Trophoblast cell (in vitro differentiated cells and primary cell): ENCODE measurements at regions not wholly inside any gene's neighbourhood (a gene's known extent, or its start where the extent isn't known, plus 50 kb on each side); places are given as distances from the start of the nearest gene placed in this dataset.

Experiments used
- DNase-seq, 2 donors: peaks; one replicate each; pipeline ENCODE4 v3.0.0-alpha.2; 2016
- H2AFZ ChIP-seq: 2 replicates; pipeline ENCODE4 v1.6.1; 2013; ENCODE audit warnings: low read length, moderate library complexity, mild to moderate bottlenecking; ENCODE audit not compliant: insufficient read depth, poor library complexity
- H2AK5ac ChIP-seq: 2 replicates; pipeline ENCODE4 v1.6.1; 2013; ENCODE audit warnings: mild to moderate bottlenecking, low read length
- H2BK120ac ChIP-seq: 2 replicates; pipeline ENCODE4 v1.6.1; 2013; ENCODE audit warnings: low read length, mild to moderate bottlenecking, moderate library complexity; ENCODE audit not compliant: insufficient read depth, poor library complexity
- H2BK12ac ChIP-seq: 2 replicates; pipeline ENCODE4 v1.6.1; 2013; ENCODE audit warnings: mild to moderate bottlenecking, low read length, moderate library complexity
- H2BK5ac ChIP-seq: 2 replicates; pipeline ENCODE4 v1.6.1; 2013; ENCODE audit warnings: low read length, low read depth, moderate library complexity, mild to moderate bottlenecking; ENCODE audit not compliant: poor library complexity
- H3K14ac ChIP-seq: 2 replicates; pipeline ENCODE4 v1.6.1; 2013; ENCODE audit warnings: mild to moderate bottlenecking, low read length
- H3K18ac ChIP-seq: 2 replicates; pipeline ENCODE4 v1.6.1; 2013; ENCODE audit warnings: mild to moderate bottlenecking, low read length
- H3K23ac ChIP-seq: 2 replicates; pipeline ENCODE4 v1.6.1; 2013; ENCODE audit warnings: low read length
- H3K27ac ChIP-seq: 2 replicates; pipeline ENCODE4 v1.5.1; 2013; ENCODE audit warnings: low read depth, mild to moderate bottlenecking, inconsistent platforms, low read length, moderate library complexity
- H3K27me3 ChIP-seq: 2 replicates; pipeline ENCODE4 v1.6.1; 2013; ENCODE audit warnings: inconsistent platforms, mild to moderate bottlenecking, low read length, moderate library complexity; ENCODE audit not compliant: insufficient read depth
- H3K36me3 ChIP-seq, 2 experiments: 1 replicate in 1 of 2; 2 replicates in 1 of 2; pipeline ENCODE4 v1.6.1; 2013; ENCODE audit warnings: low read length in 2 of 2, mild to moderate bottlenecking in 2 of 2, moderate library complexity in 1 of 2; ENCODE audit not compliant: insufficient read depth in 2 of 2, control insufficient read depth in 1 of 2
- H3K4ac ChIP-seq: 2 replicates; pipeline ENCODE4 v1.6.1; 2013; ENCODE audit warnings: low read depth, mild to moderate bottlenecking, low read length, moderate library complexity
- H3K4me1 ChIP-seq, 2 experiments: 1 replicate in 1 of 2; 2 replicates in 1 of 2; pipeline ENCODE4 v1.6.1; 2013; ENCODE audit warnings: low read length in 2 of 2, mild to moderate bottlenecking in 2 of 2, moderate library complexity in 1 of 2; ENCODE audit not compliant: insufficient read depth in 2 of 2, control insufficient read depth in 1 of 2
- H3K4me2 ChIP-seq: 2 replicates; pipeline ENCODE4 v1.6.1; 2013; ENCODE audit warnings: inconsistent platforms, mild to moderate bottlenecking, low read length, moderate library complexity
- H3K4me3 ChIP-seq: 2 replicates; pipeline ENCODE4 v1.5.1; 2013; ENCODE audit warnings: mild to moderate bottlenecking, low read depth, low read length, inconsistent platforms
- H3K79me1 ChIP-seq: one replicate; pipeline ENCODE4 v1.6.1; 2013; ENCODE audit warnings: low read length
- H3K79me2 ChIP-seq: 2 replicates; pipeline ENCODE4 v1.6.1; 2013; ENCODE audit warnings: low read length, mild to moderate bottlenecking; ENCODE audit not compliant: control insufficient read depth, insufficient read depth, poor library complexity
- H3K9ac ChIP-seq: 2 replicates; pipeline ENCODE4 v1.6.1; 2013; ENCODE audit warnings: mild to moderate bottlenecking, low read length
- H3K9me3 ChIP-seq: 2 replicates; pipeline ENCODE4 v1.6.1; 2013; ENCODE audit warnings: low read depth, mild to moderate bottlenecking, control low read depth, inconsistent platforms, low read length; ENCODE audit not compliant: insufficient read depth
- H4K12ac ChIP-seq: 2 replicates; pipeline ENCODE4 v1.6.1; 2013; ENCODE audit warnings: low read depth, mild to moderate bottlenecking, low read length, moderate library complexity
- H4K8ac ChIP-seq: 2 replicates; pipeline ENCODE4 v1.6.1; 2013; ENCODE audit warnings: low read depth, mild to moderate bottlenecking, low read length, moderate library complexity
- H4K91ac ChIP-seq: one replicate; pipeline ENCODE4 v1.6.1; 2013; ENCODE audit warnings: low read depth, mild to moderate bottlenecking, low read length, moderate library complexity
- WGBS: extraction: QIAGEN DNeasy Blood & Tissue Kit; methylation state at CpG from one replicate; pipeline ENCODE4 v1.1.7; 2013; ENCODE audit warnings: missing lambda C conversion rate; ENCODE audit not compliant: insufficient read length, insufficient coverage; ENCODE audit errors: extremely low coverage; 5-methylcytosine and 5-hydroxymethylcytosine counted together

DNA sequence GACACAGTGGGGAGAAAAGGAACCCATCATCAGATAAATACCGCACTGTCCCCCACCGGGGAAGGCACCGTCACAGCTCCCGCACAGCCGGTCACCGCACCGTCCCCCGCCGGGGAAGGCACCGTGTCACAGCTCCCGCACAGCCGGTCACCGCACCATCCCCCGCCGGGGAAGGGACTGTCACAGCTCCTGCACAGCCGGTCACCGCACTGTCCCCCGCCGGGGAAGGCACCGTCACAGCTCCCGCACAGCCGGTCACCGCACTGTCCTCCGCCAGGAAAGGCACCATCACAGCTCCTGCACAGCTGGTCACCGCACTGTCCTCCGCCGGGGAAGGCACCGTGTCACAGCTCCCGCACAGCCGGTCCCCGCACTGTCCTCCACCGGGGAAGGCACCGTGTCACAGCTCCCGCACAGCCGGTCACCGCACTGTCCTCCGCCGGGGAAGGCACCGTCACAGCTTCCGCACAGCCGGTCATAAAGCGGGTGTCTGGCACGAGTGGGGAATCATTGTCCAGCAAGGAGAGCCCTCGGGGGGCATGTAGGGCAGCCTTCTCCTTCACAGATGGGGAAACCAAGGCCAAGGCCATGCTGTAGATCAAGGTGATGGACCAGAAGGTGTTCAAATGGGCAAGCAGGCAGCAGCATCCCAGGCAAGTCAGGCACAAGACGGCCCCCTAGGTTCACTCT, 280.1 kb downstream of the NPHP4 start:
- Histone ChIP-seq H4K8ac (no peak overlapping the region), H3K4ac (no peak overlapping the region), H3K27me3 (no peaks in the 10 kb centered on the region), H3K9me3 (peaks cover 8% of the 10 kb centered on the region), H3K4me2 (no peak overlapping the region), H3K4me3 (no peak overlapping the region), H3K9ac (no peak overlapping the region), H2AFZ (no peak overlapping the region), H3K4me1 (peaks cover 3 to 7% of the 10 kb centered on the region in 2 experiments), H3K23ac (no peak overlapping the region), H3K36me3 (no peaks in the 10 kb centered on the region), H2BK120ac (no peak overlapping the region), H3K14ac (no peak overlapping the region), H3K27ac (no peak overlapping the region), H3K79me2 (no peaks in the 10 kb centered on the region), H2AK5ac (no peak overlapping the region), H4K12ac (no peak overlapping the region), H2BK5ac (no peak overlapping the region), H3K79me1 (peaks cover 3% of the 10 kb centered on the region), H4K91ac (no peak overlapping the region), H3K18ac (no peak overlapping the region), H2BK12ac (no peak overlapping the region)
- no CpG with 5 or more reads among the region's 45 CpGs for WGBS
- DNase-seq: no peak

DNA sequence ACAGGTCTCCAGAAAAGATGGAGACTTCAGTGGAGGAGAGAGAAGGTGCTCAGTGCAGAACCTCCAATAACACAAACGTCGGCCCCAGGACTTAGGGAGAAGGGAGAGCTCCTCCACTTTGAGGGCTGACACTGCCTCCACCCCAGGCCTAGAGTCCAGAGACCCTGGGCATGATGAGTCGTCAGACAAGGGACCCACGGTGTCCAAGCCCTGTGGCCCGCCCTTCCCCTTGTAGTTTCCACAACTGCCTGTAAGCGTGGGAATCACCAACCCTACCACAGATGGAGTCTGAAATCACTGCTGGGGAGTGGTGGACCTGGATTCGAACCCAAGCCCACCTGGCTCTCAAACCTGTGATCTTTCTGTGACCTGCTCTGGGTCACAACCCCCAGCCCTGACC, 281.1 kb downstream of the NPHP4 start:
- WGBS: no CpG with 5 or more reads among the region's 7 CpGs

DNA sequence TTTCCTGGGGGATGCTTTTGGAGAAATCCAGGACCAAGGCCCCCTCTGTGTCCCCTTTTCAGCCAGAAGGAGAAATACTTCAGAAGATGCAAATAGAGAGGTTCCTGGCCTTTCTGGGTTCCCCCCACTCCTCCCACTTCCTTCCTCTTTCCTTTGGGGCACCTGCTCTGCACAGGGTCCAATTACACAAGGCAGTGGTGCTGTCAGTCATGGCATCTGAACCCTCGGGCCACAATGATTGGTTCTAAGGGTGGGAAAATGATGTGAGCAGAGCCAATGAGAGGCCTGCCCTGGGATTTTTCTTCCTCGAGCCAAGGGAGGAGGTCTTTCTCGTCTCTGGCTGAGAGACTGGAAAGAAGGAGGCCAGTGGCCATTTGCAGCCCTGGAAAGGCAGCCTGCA, 282.2 kb downstream of the NPHP4 start:
- no peak overlapping the region for H3K4me3 ChIP-seq
- no peak overlapping the region for H3K4me2 ChIP-seq
- no peak overlapping the region for H2AK5ac ChIP-seq
- H2BK12ac ChIP-seq: no peak overlapping the region
- H4K12ac ChIP-seq: no peak overlapping the region
- no peaks in the 10 kb centered on the region for H3K27me3 ChIP-seq
- no peaks in the 10 kb centered on the region for H3K36me3 ChIP-seq
- no peak overlapping the region for H3K27ac ChIP-seq
- no peaks in the 10 kb centered on the region for H3K4me1 ChIP-seq
- no peak overlapping the region for H3K18ac ChIP-seq
- H3K9ac ChIP-seq: no peak overlapping the region
- H2BK5ac ChIP-seq: no peak overlapping the region
- no peak overlapping the region for H4K91ac ChIP-seq
- H3K4ac ChIP-seq: no peak overlapping the region
- WGBS: no CpG with 5 or more reads among the region's 3 CpGs
- H3K9me3 ChIP-seq: peaks cover 9% of the 10 kb centered on the region
- H3K14ac ChIP-seq: no peak overlapping the region
- H2AFZ ChIP-seq: no peak overlapping the region
- no peaks in the 10 kb centered on the region for H3K79me2 ChIP-seq
- H3K23ac ChIP-seq: no peak overlapping the region
- H3K79me1 ChIP-seq: no peaks in the 10 kb centered on the region
- no peak overlapping the region for H2BK120ac ChIP-seq
- DNase-seq: no peak
- H4K8ac ChIP-seq: no peak overlapping the region

More for the DNA sequence above, 281.1 kb downstream of the NPHP4 start:
- Histone ChIP-seq H2AK5ac (no peak overlapping the region), H4K12ac (no peak overlapping the region), H3K14ac (no peak overlapping the region), H3K4me1 (no peaks in the 10 kb centered on the region), H3K9me3 (peaks cover 10% of the 10 kb centered on the region), H3K79me1 (no peaks in the 10 kb centered on the region), H3K27ac (no peak overlapping the region), H3K27me3 (no peaks in the 10 kb centered on the region), H4K91ac (no peak overlapping the region), H3K4me3 (no peak overlapping the region), H3K79me2 (no peaks in the 10 kb centered on the region), H3K36me3 (no peaks in the 10 kb centered on the region), H3K4me2 (no peak overlapping the region), H2BK12ac (no peak overlapping the region), H3K4ac (no peak overlapping the region), H2BK120ac (no peak overlapping the region), H3K23ac (no peak overlapping the region), H4K8ac (no peak overlapping the region), H2AFZ (no peak overlapping the region), H3K18ac (no peak overlapping the region), H3K9ac (no peak overlapping the region), H2BK5ac (no peak overlapping the region)
- DNase-seq: no peak

DNA sequence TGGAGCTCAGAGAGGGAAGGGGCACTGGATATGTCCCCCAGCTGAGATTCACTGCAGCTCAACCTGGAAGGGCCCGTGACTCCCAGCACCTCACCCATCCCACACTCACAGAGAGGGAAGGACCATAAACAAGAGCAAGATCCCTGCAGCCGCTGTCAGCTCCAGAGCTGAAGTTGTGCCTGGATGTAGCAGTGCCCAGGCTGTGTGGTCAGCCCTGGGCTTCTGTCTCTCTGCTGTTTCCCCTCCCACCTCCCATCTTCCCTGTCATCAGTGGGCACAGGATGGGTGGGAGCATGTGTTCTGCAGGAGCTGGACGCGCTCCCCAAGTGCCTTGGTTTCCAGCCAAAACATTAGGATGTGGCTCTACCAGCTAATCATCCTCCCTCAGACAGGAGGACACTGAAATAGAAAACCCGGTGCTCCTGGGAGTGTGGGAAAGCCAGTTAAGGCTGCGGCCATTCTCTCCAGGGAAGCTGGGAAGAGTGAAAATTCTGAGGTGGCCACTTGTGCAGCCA, 282.7 kb downstream of the NPHP4 start:
- Histone ChIP-seq H2AK5ac (no peak overlapping the region), H3K4me1 (no peaks in the 10 kb centered on the region)
- no peak for DNase-seq

More for the DNA sequence above, 282.7 kb downstream of the NPHP4 start:
- H3K14ac ChIP-seq: no peak overlapping the region
- no peak overlapping the region for H3K9ac ChIP-seq
- H3K4me2 ChIP-seq: no peak overlapping the region
- no peak overlapping the region for H2BK12ac ChIP-seq
- no peaks in the 10 kb centered on the region for H3K79me2 ChIP-seq
- no peak overlapping the region for H3K4ac ChIP-seq
- no peak overlapping the region for H4K91ac ChIP-seq
- no peak overlapping the region for H2AFZ ChIP-seq
- no peak overlapping the region for H4K8ac ChIP-seq
- no peak overlapping the region for H3K27ac ChIP-seq
- no CpG with 5 or more reads among the region's 6 CpGs for WGBS
- H4K12ac ChIP-seq: no peak overlapping the region
- H3K27me3 ChIP-seq: no peaks in the 10 kb centered on the region
- H3K79me1 ChIP-seq: no peaks in the 10 kb centered on the region
- H3K36me3 ChIP-seq: no peaks in the 10 kb centered on the region
- no peak overlapping the region for H3K18ac ChIP-seq
- peaks cover 9% of the 10 kb centered on the region for H3K9me3 ChIP-seq
- H3K23ac ChIP-seq: no peak overlapping the region
- H2BK5ac ChIP-seq: no peak overlapping the region
- H3K4me3 ChIP-seq: no peak overlapping the region
- no peak overlapping the region for H2BK120ac ChIP-seq
